Endothelial cell (in vitro differentiated cells): ENCODE measurements at regions not wholly inside any gene's neighbourhood (a gene's known extent, or its start where the extent isn't known, plus 50 kb on each side); places are given as distances from the start of the nearest gene placed in this dataset.

Source experiments
- DNase-seq: peaks from one replicate; pipeline ENCODE4 v3.0.0; 2021; ENCODE audit warnings: low spot score
- H3K27ac Mint-ChIP-seq: one replicate; pipeline ENCODE4 v1.8.0; 2021; ENCODE audit warnings: mixed read lengths, inconsistent platforms; ENCODE audit not compliant: unreplicated experiment
- H3K27me3 Mint-ChIP-seq: one replicate; pipeline ENCODE4 v1.8.0; 2021; ENCODE audit warnings: mild to moderate bottlenecking, moderate library complexity, mixed read lengths, inconsistent platforms; ENCODE audit not compliant: unreplicated experiment
- H3K36me3 Mint-ChIP-seq: one replicate; pipeline ENCODE4 v1.8.0; 2021; ENCODE audit warnings: mild to moderate bottlenecking, low read depth, mixed read lengths, inconsistent platforms; ENCODE audit not compliant: unreplicated experiment
- H3K4me1 Mint-ChIP-seq: one replicate; pipeline ENCODE4 v1.8.0; 2021; ENCODE audit warnings: mild to moderate bottlenecking, mixed read lengths, inconsistent platforms; ENCODE audit not compliant: unreplicated experiment
- H3K4me3 Mint-ChIP-seq: one replicate; pipeline ENCODE4 v1.8.0; 2021; ENCODE audit warnings: mild to moderate bottlenecking, mixed read lengths, inconsistent platforms; ENCODE audit not compliant: unreplicated experiment
- H3K9me3 Mint-ChIP-seq: one replicate; pipeline ENCODE4 v1.8.0; 2021; ENCODE audit warnings: mixed read lengths, inconsistent platforms; ENCODE audit not compliant: unreplicated experiment
- TF ChIP-seq, protein P1 (sequence below): fragments of 200-600 bp; sonication (generic); IDR thresholded peaks from one replicate; pipeline ENCODE4 v1.5.0; 2021; ENCODE audit warnings: antibody characterized with exemption; ENCODE audit not compliant: unreplicated experiment

DNA sequence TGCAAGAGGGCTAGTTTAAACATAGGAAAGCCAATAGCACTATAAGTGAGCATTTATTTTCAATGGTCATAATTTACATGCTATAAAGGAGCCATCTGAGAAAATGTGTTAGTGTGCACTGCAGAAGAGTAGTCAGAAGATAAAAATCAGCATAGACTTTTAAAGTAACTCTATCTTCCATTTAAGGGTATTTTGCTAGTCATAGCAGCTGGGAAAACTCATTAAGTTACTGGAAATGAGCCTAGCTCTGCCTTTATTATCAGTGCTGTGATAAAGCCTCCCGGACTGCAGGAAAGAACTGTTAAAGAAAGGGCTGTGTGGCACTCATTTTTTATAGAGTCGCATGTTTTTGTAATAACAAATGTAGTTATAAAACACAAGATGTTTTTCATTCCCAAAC, 825.8 kb upstream of the POM121L12 start:
- Mint-ChIP-seq H3K9me3 (no peaks in the 10 kb centered on the region), H3K27me3 (peaks cover 1% of the 10 kb centered on the region), H3K4me1 (no peaks in the 10 kb centered on the region), H3K4me3 (no peak overlapping the region), H3K36me3 (no peaks in the 10 kb centered on the region), H3K27ac (no peak overlapping the region)
- TF ChIP-seq, protein P1, sequence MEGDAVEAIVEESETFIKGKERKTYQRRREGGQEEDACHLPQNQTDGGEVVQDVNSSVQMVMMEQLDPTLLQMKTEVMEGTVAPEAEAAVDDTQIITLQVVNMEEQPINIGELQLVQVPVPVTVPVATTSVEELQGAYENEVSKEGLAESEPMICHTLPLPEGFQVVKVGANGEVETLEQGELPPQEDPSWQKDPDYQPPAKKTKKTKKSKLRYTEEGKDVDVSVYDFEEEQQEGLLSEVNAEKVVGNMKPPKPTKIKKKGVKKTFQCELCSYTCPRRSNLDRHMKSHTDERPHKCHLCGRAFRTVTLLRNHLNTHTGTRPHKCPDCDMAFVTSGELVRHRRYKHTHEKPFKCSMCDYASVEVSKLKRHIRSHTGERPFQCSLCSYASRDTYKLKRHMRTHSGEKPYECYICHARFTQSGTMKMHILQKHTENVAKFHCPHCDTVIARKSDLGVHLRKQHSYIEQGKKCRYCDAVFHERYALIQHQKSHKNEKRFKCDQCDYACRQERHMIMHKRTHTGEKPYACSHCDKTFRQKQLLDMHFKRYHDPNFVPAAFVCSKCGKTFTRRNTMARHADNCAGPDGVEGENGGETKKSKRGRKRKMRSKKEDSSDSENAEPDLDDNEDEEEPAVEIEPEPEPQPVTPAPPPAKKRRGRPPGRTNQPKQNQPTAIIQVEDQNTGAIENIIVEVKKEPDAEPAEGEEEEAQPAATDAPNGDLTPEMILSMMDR: no peak
- no peak for DNase-seq

DNA sequence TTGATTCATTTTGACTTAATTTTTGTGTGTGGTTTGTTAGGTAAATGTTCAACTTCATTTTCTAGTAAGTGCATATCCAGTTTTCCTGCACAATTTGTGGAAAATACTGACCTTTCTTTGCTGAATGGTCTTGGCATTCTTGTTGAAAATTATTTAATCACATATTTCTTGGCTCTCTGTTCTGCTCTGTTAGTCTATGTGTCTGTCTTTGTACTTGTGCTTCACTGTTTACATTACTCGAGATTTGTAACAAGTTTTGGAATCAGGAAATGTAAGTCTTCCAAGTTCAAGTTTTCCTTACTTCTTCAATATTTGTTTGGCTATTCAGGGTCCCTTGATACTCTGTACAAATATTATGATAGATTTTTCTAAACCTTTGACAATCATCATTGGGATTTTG, 838.2 kb upstream of the POM121L12 start:
- H3K27ac Mint-ChIP-seq: no peak overlapping the region
- DNase-seq: no peak
- no peak overlapping the region for H3K4me3 Mint-ChIP-seq
- no peaks in the 10 kb centered on the region for H3K36me3 Mint-ChIP-seq
- TF ChIP-seq, protein P1: no peak
- H3K4me1 Mint-ChIP-seq: no peaks in the 10 kb centered on the region
- H3K9me3 Mint-ChIP-seq: no peaks in the 10 kb centered on the region
- H3K27me3 Mint-ChIP-seq: peaks cover 2% of the 10 kb centered on the region

DNA sequence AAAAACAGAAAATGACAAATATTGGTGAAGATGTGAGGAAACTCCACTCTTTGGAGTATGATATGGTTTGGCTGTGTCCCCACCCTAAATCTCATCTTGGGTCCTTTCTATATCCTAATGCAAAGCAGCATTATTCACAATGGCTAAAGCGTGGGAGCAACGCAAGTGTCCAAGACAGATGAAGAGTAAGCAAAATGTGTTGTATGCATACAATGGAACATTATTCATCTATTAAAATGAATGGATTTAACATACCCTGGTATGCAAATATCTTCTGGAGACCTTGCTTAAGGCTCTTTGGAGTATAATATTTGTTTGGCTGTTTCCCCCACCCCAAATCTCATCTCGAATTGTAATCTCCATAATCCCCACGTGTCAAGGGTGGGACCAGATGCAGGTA, 839.8 kb upstream of the POM121L12 start:
- TF ChIP-seq, protein P1: no peak
- H3K4me1 Mint-ChIP-seq: no peaks in the 10 kb centered on the region
- H3K36me3 Mint-ChIP-seq: no peaks in the 10 kb centered on the region
- H3K27me3 Mint-ChIP-seq: no peaks in the 10 kb centered on the region
- DNase-seq: no peak
- H3K27ac Mint-ChIP-seq: no peak overlapping the region
- no peak overlapping the region for H3K4me3 Mint-ChIP-seq
- H3K9me3 Mint-ChIP-seq: no peaks in the 10 kb centered on the region

DNA sequence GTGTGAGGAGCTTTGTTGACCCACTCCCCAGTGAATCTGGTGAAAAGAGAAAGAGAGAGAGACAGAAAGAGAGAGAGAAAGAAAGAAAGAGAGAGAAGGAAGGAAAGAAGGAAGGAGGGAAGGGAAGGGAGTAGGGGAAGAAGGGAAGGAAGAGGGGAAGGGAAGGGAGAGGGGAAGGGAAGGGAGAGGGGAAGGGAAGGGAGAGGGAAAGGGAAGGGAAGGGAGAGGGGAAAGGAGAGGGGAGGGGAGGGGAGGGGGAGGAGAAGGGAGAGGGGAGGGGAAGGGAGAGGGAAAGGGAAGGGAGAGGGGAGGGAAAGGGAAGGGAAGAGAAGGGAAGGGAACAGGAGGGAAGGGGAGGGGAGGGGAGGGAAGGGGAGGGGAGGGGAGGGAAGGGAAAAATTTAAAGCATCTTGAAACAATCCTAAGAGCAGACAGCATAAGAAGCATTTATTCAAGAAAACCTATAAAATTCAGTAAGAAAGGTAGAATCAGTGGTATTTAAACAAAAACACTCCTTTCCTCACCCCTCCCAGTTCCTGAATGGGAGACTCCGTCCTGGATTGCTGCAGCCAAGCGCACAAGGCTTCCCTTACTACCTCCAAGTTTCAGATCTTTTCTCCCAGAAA, 846.2 kb upstream of the POM121L12 start:
- H3K36me3 Mint-ChIP-seq: no peaks in the 10 kb centered on the region
- peaks cover 5% of the 10 kb centered on the region for H3K9me3 Mint-ChIP-seq
- no peaks in the 10 kb centered on the region for H3K27me3 Mint-ChIP-seq
- H3K4me3 Mint-ChIP-seq: no peak overlapping the region
- no peaks in the 10 kb centered on the region for H3K4me1 Mint-ChIP-seq
- H3K27ac Mint-ChIP-seq: no peak overlapping the region
- no peak for DNase-seq
- TF ChIP-seq, protein P1: no peak

DNA sequence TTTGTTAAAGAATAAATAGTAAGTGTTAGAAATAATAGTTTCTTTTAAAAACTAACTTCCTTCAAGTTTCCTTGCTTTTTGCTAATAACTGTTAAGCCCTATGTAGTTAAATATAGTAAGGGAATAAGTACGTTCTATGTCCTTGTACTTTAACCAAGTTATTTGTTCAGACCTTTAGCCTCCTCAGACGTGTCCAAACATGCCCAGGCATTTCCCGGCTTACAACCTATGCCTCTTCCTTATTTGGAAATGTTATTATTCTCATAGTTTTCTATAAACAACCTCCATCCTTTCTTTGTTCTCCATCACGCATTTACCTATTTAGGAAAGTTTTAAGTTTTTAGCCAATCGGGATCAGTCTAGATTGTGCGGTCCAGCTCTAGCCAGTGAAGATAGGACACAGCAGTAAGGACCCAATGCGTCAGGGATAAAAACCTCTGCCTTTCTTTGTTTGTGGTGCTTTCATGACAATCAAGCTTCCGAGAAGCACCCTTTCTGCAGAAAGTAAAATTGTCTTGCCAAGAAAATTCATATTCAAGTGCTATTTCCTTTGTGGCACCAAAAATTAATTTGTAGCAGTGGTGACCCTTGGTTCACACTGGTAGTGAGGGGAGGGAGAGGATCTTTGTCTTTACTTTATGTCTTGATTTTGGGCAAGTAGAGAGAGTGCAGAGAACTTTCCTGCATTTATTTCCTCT, 851.3 kb upstream of the POM121L12 start:
- no peaks in the 10 kb centered on the region for H3K36me3 Mint-ChIP-seq
- H3K4me1 Mint-ChIP-seq: no peaks in the 10 kb centered on the region
- peaks cover 5% of the 10 kb centered on the region for H3K9me3 Mint-ChIP-seq
- no peaks in the 10 kb centered on the region for H3K27me3 Mint-ChIP-seq
- no peak overlapping the region for H3K27ac Mint-ChIP-seq
- no peak for DNase-seq
- TF ChIP-seq, protein P1: no peak
- no peak overlapping the region for H3K4me3 Mint-ChIP-seq
